SJCRH30 (cell line): ENCODE measurements at regions not wholly inside any gene's neighbourhood (a gene's known extent, or its start where the extent isn't known, plus 50 kb on each side); places are given as distances from the start of the nearest gene placed in this dataset.
"Not testable (repeated sequence)": the region's sequence is repeated elsewhere in the genome, so short reads cannot be mapped to it uniquely, and the experiment has no call there.

Experiments used
- DNase-seq, 2 experiments: peaks; one replicate each; pipeline ENCODE4 v3.0.0-alpha.2; 2015 to 2020
- H3K27ac ChIP-seq: fragments of 250-450 bp; sonication (Bioruptor Pico); 2 replicates; pipeline ENCODE4 v1.5.1; 2020; ENCODE audit warnings: mild to moderate bottlenecking, moderate library complexity
- H3K27me3 ChIP-seq: fragments of 250-450 bp; sonication (Bioruptor Pico); 2 replicates; pipeline ENCODE4 v1.5.1; 2020; ENCODE audit warnings: mild to moderate bottlenecking, moderate library complexity
- H3K36me3 ChIP-seq: fragments of 250-450 bp; sonication (Bioruptor Pico); 2 replicates; pipeline ENCODE4 v1.5.1; 2020; ENCODE audit warnings: mild to moderate bottlenecking, moderate library complexity
- H3K4me1 ChIP-seq: fragments of 250-450 bp; sonication (Bioruptor Pico); 2 replicates; pipeline ENCODE4 v1.5.1; 2020; ENCODE audit warnings: mild to moderate bottlenecking, moderate library complexity
- H3K4me3 ChIP-seq: fragments of 250-450 bp; sonication (Bioruptor Pico); 2 replicates; pipeline ENCODE4 v1.5.1; 2020; ENCODE audit warnings: mild to moderate bottlenecking, moderate library complexity
- H3K9me3 ChIP-seq: fragments of 250-450 bp; sonication (Bioruptor Pico); replicated peaks from 2 replicates; pipeline ENCODE4 v1.5.1; 2020; ENCODE audit warnings: mild to moderate bottlenecking, moderate library complexity

DNA sequence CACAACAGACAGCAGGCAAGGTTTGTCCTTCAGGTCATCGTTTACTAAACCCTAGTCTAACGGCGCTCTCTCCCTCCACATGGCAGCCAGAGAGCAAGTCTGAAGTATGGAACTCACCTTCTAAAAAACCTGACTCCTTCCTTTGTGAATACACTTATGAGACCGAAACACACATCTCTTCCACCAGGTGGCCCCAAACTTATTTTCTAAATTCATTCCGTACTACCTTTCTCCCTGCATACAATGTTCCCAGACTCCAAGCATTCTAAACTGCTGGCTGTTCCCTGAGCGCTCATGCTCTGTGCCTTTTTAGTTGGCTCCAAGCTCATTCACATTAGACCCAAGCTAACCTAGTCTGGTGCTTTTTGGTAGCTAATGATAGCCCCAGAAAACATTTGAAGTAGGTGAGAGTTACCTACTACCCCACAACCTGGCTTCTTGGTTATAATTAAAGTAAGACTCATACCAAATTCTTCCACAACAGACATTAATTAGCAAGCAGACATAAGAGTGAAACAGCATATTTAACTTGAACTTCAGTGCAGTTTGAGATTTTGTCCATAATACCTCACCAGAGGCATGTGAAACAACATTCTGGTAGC is 67.6 kb upstream of the DCLK2 start:
- peak; percentile 22 to 67 for DNase-seq
- Histone ChIP-seq H3K27ac (no peak overlapping the region), H3K9me3 (no peaks in the 10 kb centered on the region), H3K27me3 (no peaks in the 10 kb centered on the region), H3K4me1 (no peaks in the 10 kb centered on the region), H3K36me3 (no peaks in the 10 kb centered on the region), H3K4me3 (no peak overlapping the region)

GRCh38 chr4:150012851-150013360 is 65.3 kb upstream of the DCLK2 start:
- Histone ChIP-seq H3K36me3 (no peaks in the 10 kb centered on the region), H3K27me3 (no peaks in the 10 kb centered on the region), H3K4me1 (no peaks in the 10 kb centered on the region), H3K27ac (no peak overlapping the region), H3K4me3 (no peak overlapping the region), H3K9me3 (no peaks in the 10 kb centered on the region)
- DNase-seq, result no peak

DNA sequence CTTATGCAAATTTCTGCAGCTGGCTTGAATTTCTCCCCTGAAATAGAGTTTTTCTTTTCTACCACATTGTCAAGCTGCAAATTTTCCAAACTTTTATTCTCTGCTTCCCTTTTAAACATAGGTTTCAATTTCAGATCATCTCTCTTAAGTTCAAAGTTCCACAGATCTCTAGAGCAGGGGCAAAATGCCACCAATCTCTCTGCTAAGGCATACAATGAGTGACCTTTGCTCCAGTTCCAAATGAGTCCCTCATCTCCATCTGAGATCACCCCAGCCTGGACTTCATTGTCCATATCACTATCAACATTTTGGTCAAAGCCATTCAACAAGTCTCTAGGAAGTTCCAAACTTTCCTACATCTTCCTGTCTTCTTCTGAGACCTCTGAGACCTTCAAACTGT is 62.3 kb upstream of the DCLK2 start:
- not testable (repeated sequence) for H3K27me3 ChIP-seq, H3K27ac ChIP-seq, H3K4me1 ChIP-seq, H3K4me3 ChIP-seq, H3K9me3 ChIP-seq, H3K36me3 ChIP-seq, DNase-seq

- not testable (repeated sequence) for DNase-seq, H3K4me1 ChIP-seq, H3K36me3 ChIP-seq, H3K9me3 ChIP-seq, H3K27ac ChIP-seq, H3K27me3 ChIP-seq, H3K4me3 ChIP-seq
These were observed 61.6 kb upstream of the DCLK2 start for GRCh38 chr4:150016621-150017020.

GRCh38 chr4:150018257-150018656 is 60.0 kb upstream of the DCLK2 start:
- H3K4me3 ChIP-seq, result no peak overlapping the region
- H3K4me1 ChIP-seq, result no peaks in the 10 kb centered on the region
- no peak overlapping the region for H3K27ac ChIP-seq
- H3K9me3 ChIP-seq, result no peaks in the 10 kb centered on the region; the same call in 1 of the 2 replicates
- H3K27me3 ChIP-seq, result no peaks in the 10 kb centered on the region
- H3K36me3 ChIP-seq, result no peaks in the 10 kb centered on the region
- no peak for DNase-seq

DNA sequence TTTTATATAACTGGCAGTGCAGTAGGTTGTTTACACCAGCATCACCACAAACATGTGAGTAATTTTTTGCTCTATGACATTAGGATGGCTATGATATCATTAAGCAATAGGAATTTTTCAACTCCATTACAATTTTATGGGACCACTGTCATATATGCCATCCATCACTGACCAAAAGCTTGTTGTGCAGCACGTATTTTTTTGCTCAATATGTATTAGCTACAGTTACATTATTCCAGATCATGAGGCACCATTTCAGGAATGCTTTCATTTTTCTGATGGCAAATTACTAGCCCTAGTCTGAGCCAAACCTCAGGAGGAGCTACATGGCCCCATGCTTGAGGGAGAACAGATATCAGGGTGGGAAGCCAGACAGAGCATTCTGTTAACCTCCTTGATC is 56.8 kb upstream of the DCLK2 start:
- Histone ChIP-seq H3K27ac (no peak overlapping the region), H3K9me3 (no peaks in the 10 kb centered on the region; the same call in 1 of the 2 replicates), H3K36me3 (no peaks in the 10 kb centered on the region), H3K27me3 (no peaks in the 10 kb centered on the region), H3K4me1 (no peaks in the 10 kb centered on the region), H3K4me3 (no peak overlapping the region)
- DNase-seq, result no peak

- Histone ChIP-seq H3K27me3 (no peaks in the 10 kb centered on the region), H3K4me3 (no peak overlapping the region), H3K9me3 (no peaks in the 10 kb centered on the region; the same call in 1 of the 2 replicates), H3K4me1 (no peaks in the 10 kb centered on the region), H3K36me3 (no peaks in the 10 kb centered on the region), H3K27ac (no peak overlapping the region)
- DNase-seq, result no peak
These were observed 54.8 kb upstream of the DCLK2 start for GRCh38 chr4:150023489-150023888.

DNA sequence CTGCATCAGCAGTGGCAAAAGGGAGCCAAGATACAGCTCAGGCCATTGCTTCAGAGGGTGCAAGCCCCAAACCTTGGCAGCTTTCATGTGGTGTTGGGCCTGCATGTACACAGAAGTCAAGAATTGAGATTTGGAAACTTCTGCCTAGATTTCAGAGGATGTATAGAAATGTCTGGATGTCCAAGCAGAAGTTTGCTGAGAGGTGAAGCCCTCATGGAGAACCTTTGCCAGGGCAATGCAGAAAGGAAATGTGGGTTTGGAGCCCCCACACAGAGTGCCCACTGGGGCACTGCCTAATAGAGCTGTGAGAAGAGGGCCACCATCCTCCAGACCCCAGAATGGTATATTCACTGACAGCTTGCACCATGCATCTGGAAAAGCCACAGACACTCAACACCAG is 51.3 kb upstream of the DCLK2 start:
- DNase-seq, H3K4me3 ChIP-seq, H3K36me3 ChIP-seq, H3K27me3 ChIP-seq, H3K27ac ChIP-seq, H3K9me3 ChIP-seq, H3K4me1 ChIP-seq: not testable (repeated sequence)
